NOMO-1 treated with dmso at 0.1 percent for 144 hours (cell line): ENCODE measurements at regions not wholly inside any gene's neighbourhood (a gene's known extent, or its start where the extent isn't known, plus 50 kb on each side); places are given as distances from the start of the nearest gene placed in this dataset.

Experiments
- DNase-seq: peaks from one replicate; lab custom pipeline; 2025; ENCODE audit not compliant: unreplicated experiment; lab: John Stamatoyannopoulos, UW

- no peak for DNase-seq
Observed at GRCh38 chr2:160940271-160940670, 220.0 kb upstream of the TANK start.

- DNase-seq, result no peak
Observed at GRCh38 chr2:160940699-160941098, 219.5 kb upstream of the TANK start.

- DNase-seq, result no peak
Observed at GRCh38 chr2:160941290-160941846, 218.9 kb upstream of the TANK start.

GRCh38 chr2:160942476-160943142 lies 217.6 kb upstream of the TANK start:
- no peak for DNase-seq

- no peak for DNase-seq
Observed at GRCh38 chr2:160943414-160943813, 216.8 kb upstream of the TANK start.

GRCh38 chr2:160952464-160953254 lies 207.6 kb upstream of the TANK start:
- DNase-seq, result no peak

GRCh38 chr2:160955578-160955977 lies 204.7 kb upstream of the TANK start:
- DNase-seq, result no peak

GRCh38 chr2:160956243-160956802 lies 203.9 kb upstream of the TANK start:
- DNase-seq, result no peak

- DNase-seq, result no peak
Observed at GRCh38 chr2:160963957-160964356, 196.3 kb upstream of the TANK start.

GRCh38 chr2:160967523-160967922 lies 192.7 kb upstream of the TANK start:
- DNase-seq, result no peak

- no peak for DNase-seq
Observed at GRCh38 chr2:160968183-160968582, 192.0 kb upstream of the TANK start.

- no peak for DNase-seq
Observed at GRCh38 chr2:160970052-160970965, 189.9 kb upstream of the TANK start.

GRCh38 chr2:160973991-160974390 lies 186.2 kb upstream of the TANK start:
- no peak for DNase-seq

- no peak for DNase-seq
Observed at GRCh38 chr2:160974803-160975202, 185.4 kb upstream of the TANK start.

GRCh38 chr2:160976797-160977196 lies 183.4 kb upstream of the TANK start:
- DNase-seq, result no peak

GRCh38 chr2:160977376-160977775 lies 182.9 kb upstream of the TANK start:
- no peak for DNase-seq

GRCh38 chr2:160977854-160978253 lies 182.4 kb upstream of the TANK start:
- no peak for DNase-seq

GRCh38 chr2:160984426-160985077 lies 175.7 kb upstream of the TANK start:
- no peak for DNase-seq

GRCh38 chr2:160989778-160990177 lies 170.4 kb upstream of the TANK start:
- DNase-seq, result no peak

- no peak for DNase-seq
Observed at GRCh38 chr2:160993654-160994061, 166.6 kb upstream of the TANK start.
